ENCODE measurements at regions not wholly inside any gene's neighbourhood (a gene's known extent, or its start where the extent isn't known, plus 50 kb on each side); places are given as distances from the start of the nearest gene placed in this dataset.

DNA sequence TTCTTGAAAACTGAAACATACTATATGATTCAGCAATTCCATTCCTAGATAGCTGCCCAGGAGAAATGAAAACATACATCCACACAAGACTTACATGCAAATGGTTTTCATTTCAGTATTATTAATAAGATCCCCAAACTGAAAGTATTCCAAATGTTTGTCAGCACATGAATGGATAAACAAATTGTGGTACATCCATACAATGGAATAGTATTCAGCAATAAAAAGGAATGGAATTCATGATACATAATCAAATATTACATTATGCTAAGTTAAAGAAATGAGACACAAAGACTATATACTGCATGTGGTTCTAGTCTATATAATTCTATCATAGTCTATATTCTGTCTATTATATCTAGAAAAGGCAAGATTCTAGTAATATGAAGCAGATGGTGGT, 152.4 kb upstream of the KIT start:
- CTCF ChIA-PET, result no interaction called here
- FAIRE-seq, result no peak

DNA sequence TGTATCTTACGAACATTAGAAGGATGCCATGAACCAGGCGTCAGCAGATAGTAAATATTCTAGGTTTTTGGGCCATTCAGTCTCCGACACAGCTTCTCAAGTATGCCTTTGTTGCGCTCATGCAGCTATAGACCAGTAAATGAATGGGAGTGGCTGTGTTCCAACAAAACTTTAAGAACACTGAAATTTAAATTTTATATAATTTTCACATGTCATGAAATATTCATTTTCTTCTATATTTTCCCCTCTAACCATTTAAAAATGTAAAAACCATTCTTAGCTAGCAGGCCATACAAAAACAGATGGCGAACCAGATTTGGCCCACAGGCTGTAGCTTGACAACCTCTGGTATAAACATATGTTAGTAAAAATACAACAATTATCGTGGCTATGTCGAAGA, 151.8 kb upstream of the KIT start:
- H3K4me3 ChIP-seq, result no peak overlapping the region
- no peak overlapping the region for H3K27ac ChIP-seq
- no peaks in the 10 kb centered on the region for H3K9me3 ChIP-seq
- POLR2A ChIA-PET, result no interaction called here
- DNase-seq (ENCODE audit: low read depth in 1 of 2, low spot score in 1 of 2) (no peak), ATAC-seq (no peak), FAIRE-seq (no peak)
- WGBS (ENCODE audit: missing lambda C conversion rate), result 23% methylated on average over 7 of the region's 7 CpGs
- no peaks in the 10 kb centered on the region for H3K4me1 ChIP-seq
- CTCF ChIA-PET, result no interaction called here
- no peak overlapping the region for H3K4me2 ChIP-seq
- no peak for TF ChIP-seq HOXA7 (CRISPR knock-in tag; IDR thresholded peaks at IDR 0.05)
- TF ChIP-seq HEYL (CRISPR knock-in tag; IDR thresholded peaks at IDR 0.05), result no peak
- no peak for TF ChIP-seq HDAC2 (IDR thresholded peaks at IDR 0.05)
- TF ChIP-seq MAFK (IDR thresholded peaks at IDR 0.05; ENCODE audit: partially characterized antibody), result no peak
- TF ChIP-seq FOXS1 (CRISPR knock-in tag; IDR thresholded peaks at IDR 0.05), result no peak
- TF ChIP-seq BHLHE40 (IDR thresholded peaks at IDR 0.05; ENCODE audit: low read depth, low read length), result no peak
- no peak for TF ChIP-seq EHMT2 (IDR thresholded peaks at IDR 0.05; ENCODE audit: low read depth)
- TF ChIP-seq, protein P1, sequence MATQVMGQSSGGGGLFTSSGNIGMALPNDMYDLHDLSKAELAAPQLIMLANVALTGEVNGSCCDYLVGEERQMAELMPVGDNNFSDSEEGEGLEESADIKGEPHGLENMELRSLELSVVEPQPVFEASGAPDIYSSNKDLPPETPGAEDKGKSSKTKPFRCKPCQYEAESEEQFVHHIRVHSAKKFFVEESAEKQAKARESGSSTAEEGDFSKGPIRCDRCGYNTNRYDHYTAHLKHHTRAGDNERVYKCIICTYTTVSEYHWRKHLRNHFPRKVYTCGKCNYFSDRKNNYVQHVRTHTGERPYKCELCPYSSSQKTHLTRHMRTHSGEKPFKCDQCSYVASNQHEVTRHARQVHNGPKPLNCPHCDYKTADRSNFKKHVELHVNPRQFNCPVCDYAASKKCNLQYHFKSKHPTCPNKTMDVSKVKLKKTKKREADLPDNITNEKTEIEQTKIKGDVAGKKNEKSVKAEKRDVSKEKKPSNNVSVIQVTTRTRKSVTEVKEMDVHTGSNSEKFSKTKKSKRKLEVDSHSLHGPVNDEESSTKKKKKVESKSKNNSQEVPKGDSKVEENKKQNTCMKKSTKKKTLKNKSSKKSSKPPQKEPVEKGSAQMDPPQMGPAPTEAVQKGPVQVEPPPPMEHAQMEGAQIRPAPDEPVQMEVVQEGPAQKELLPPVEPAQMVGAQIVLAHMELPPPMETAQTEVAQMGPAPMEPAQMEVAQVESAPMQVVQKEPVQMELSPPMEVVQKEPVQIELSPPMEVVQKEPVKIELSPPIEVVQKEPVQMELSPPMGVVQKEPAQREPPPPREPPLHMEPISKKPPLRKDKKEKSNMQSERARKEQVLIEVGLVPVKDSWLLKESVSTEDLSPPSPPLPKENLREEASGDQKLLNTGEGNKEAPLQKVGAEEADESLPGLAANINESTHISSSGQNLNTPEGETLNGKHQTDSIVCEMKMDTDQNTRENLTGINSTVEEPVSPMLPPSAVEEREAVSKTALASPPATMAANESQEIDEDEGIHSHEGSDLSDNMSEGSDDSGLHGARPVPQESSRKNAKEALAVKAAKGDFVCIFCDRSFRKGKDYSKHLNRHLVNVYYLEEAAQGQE (IDR thresholded peaks at IDR 0.05), result no peak
- TF ChIP-seq KDM1A (IDR thresholded peaks at IDR 0.05; ENCODE audit: low read depth), result no peak
- no peak for TF ChIP-seq TP53 (CRISPR knock-in tag; IDR thresholded peaks at IDR 0.05)
- TF ChIP-seq CBX8 (IDR thresholded peaks at IDR 0.05), result no peak
- no peak for TF ChIP-seq NR3C1 (IDR thresholded peaks at IDR 0.05)
- no peak for TF ChIP-seq MYC (IDR thresholded peaks at IDR 0.05; ENCODE audit: borderline replicate concordance, low read length)
- TF ChIP-seq, protein P2, sequence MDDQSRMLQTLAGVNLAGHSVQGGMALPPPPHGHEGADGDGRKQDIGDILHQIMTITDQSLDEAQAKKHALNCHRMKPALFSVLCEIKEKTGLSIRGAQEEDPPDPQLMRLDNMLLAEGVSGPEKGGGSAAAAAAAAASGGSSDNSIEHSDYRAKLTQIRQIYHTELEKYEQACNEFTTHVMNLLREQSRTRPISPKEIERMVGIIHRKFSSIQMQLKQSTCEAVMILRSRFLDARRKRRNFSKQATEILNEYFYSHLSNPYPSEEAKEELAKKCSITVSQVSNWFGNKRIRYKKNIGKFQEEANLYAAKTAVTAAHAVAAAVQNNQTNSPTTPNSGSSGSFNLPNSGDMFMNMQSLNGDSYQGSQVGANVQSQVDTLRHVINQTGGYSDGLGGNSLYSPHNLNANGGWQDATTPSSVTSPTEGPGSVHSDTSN (IDR thresholded peaks at IDR 0.05), result no peak

More for the DNA sequence above, 152.4 kb upstream of the KIT start:
- Histone ChIP-seq H3K9me3 (no peaks in the 10 kb centered on the region), H3K27ac (no peak overlapping the region), H3K4me2 (no peak overlapping the region), H3K4me1 (no peaks in the 10 kb centered on the region), H3K4me3 (no peak overlapping the region)
- TF ChIP-seq CEBPB (IDR thresholded peaks at IDR 0.05) (no peak), MAFK (IDR thresholded peaks at IDR 0.05; ENCODE audit: partially characterized antibody) (no peak)
- ATAC-seq (no peak), DNase-seq (ENCODE audit: low read depth in 1 of 2, low spot score in 1 of 2) (no peak)
- POLR2A ChIA-PET, result no interaction called here

DNA sequence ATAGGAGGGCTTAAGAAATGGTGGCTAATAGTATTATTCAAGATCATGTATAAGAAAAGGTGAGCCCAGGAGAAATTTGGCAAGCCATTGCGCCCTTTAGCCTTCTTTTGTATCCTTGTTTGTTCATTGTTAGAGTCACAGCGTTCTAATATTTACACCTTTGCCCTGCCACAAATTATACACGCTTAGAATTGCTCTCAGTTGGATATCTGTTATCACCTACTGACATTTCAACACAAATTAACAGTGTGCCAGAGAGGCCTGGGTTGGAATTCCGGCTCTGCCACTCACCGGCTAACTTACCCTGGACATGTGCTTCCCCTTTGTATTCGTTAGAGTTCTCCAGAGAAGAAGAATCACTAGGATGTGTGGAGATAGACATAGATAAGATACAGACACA, 148.7 kb upstream of the KIT start:
- ChIA-PET POLR2A (no interaction called here), CTCF (no interaction called here)
- Histone ChIP-seq H3K4me2 (no peak overlapping the region), H3K9me3 (no peaks in the 10 kb centered on the region), H3K4me1 (no peaks in the 10 kb centered on the region), H3K27ac (no peak overlapping the region), H3K4me3 (no peak overlapping the region)
- TF ChIP-seq EP300 (IDR thresholded peaks at IDR 0.05), result no peak
- TF ChIP-seq CHD2 (IDR thresholded peaks at IDR 0.05; ENCODE audit: low read length, partially characterized antibody), result no peak
- no peak for TF ChIP-seq JUNB (IDR thresholded peaks at IDR 0.05)
- TF ChIP-seq, protein P3, sequence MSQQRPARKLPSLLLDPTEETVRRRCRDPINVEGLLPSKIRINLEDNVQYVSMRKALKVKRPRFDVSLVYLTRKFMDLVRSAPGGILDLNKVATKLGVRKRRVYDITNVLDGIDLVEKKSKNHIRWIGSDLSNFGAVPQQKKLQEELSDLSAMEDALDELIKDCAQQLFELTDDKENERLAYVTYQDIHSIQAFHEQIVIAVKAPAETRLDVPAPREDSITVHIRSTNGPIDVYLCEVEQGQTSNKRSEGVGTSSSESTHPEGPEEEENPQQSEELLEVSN (IDR thresholded peaks at IDR 0.05; ENCODE audit: borderline replicate concordance, low read depth), result no peak
- TF ChIP-seq, protein P4, sequence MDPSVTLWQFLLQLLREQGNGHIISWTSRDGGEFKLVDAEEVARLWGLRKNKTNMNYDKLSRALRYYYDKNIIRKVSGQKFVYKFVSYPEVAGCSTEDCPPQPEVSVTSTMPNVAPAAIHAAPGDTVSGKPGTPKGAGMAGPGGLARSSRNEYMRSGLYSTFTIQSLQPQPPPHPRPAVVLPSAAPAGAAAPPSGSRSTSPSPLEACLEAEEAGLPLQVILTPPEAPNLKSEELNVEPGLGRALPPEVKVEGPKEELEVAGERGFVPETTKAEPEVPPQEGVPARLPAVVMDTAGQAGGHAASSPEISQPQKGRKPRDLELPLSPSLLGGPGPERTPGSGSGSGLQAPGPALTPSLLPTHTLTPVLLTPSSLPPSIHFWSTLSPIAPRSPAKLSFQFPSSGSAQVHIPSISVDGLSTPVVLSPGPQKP (IDR thresholded peaks at IDR 0.05; ENCODE audit: low read depth, low read length), result no peak
- TF ChIP-seq HDAC2 (IDR thresholded peaks at IDR 0.05), result no peak
- TF ChIP-seq HOXB13 (CRISPR knock-in tag; IDR thresholded peaks at IDR 0.05; ENCODE audit: low read depth), result no peak
- TF ChIP-seq NFE2L2 (conservative IDR thresholded peaks at IDR 0.05; ENCODE audit: low read length), result no peak
- TF ChIP-seq HOXB5 (CRISPR knock-in tag; IDR thresholded peaks at IDR 0.05), result no peak
- TF ChIP-seq NR3C1 (IDR thresholded peaks at IDR 0.05), result no peak
- TF ChIP-seq ZC3H11A (IDR thresholded peaks at IDR 0.05), result no peak
- no peak for TF ChIP-seq EHF (CRISPR knock-in tag; IDR thresholded peaks at IDR 0.05)
- WGBS (ENCODE audit: missing lambda C conversion rate), result 27% methylated on average over 6 of the region's 6 CpGs
- no peak for ATAC-seq
- no peak for FAIRE-seq
- no peak for DNase-seq (ENCODE audit: low read depth in 1 of 2, low spot score in 1 of 2)

All from A549 (cell line).